ENCODE measurements at regions not wholly inside any gene's neighbourhood (a gene's known extent, or its start where the extent isn't known, plus 50 kb on each side); places are given as distances from the start of the nearest gene placed in this dataset.
"Not testable (repeated sequence)": the region's sequence is repeated elsewhere in the genome, so short reads cannot be mapped to it uniquely, and the experiment has no call there.

GRCh38 chr7:10455936-10456335 lies 517.7 kb upstream of the PHF14 start:
- no peak for TF ChIP-seq CTCF (IDR thresholded peaks at IDR 0.05; ENCODE audit: insufficient read depth, low read length)
- H3K4me3 ChIP-seq (ENCODE audit: low read depth, low read length) = no peak overlapping the region
- no peak for DNase-seq (ENCODE audit: low read depth)

DNA sequence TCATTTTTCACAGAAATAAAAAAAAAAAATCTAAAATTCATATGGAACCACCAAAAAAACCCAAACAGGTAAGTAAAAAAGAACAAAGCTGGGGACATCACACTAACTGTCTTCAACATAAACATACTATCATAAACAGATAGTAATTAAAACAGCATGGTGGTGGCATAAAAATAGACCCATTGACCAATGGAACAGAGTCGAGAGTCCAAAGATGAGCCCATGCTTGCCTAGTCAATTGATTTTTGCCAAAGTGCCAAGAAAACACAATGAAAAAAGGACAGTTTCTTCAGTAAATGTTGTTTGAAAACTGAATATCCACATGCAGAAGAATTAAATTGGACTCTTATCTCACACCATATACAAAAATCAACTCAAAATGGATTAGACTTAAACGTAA lies 513.2 kb upstream of the PHF14 start:
- TF ChIP-seq CTCF (IDR thresholded peaks at IDR 0.05; ENCODE audit: insufficient read depth, low read length) = no peak
- no peak for DNase-seq (ENCODE audit: low read depth)
- no peak overlapping the region for H3K4me3 ChIP-seq (ENCODE audit: low read depth, low read length)

DNA sequence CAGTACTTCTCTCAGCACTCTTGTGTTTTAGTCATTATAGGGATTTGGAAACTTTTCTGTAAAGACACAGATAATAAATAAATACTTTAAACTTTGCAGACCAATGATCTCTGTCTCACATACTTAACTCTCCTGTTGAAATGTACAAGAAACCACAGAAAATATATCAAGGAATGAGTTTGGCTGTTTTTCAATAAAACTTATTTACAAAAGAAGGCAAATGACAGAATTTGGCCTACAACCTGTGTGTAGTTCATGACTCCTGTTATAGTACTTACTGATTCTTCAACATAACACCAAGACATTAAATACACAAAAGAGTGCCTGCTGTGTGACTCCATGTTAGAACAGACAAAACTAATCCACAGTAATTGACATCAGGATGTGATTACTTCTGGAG lies 510.0 kb upstream of the PHF14 start:
- H3K4me3 ChIP-seq (ENCODE audit: low read depth, low read length) = no peak overlapping the region
- TF ChIP-seq CTCF (IDR thresholded peaks at IDR 0.05; ENCODE audit: insufficient read depth, low read length) = no peak
- no peak for DNase-seq (ENCODE audit: low read depth)

DNA sequence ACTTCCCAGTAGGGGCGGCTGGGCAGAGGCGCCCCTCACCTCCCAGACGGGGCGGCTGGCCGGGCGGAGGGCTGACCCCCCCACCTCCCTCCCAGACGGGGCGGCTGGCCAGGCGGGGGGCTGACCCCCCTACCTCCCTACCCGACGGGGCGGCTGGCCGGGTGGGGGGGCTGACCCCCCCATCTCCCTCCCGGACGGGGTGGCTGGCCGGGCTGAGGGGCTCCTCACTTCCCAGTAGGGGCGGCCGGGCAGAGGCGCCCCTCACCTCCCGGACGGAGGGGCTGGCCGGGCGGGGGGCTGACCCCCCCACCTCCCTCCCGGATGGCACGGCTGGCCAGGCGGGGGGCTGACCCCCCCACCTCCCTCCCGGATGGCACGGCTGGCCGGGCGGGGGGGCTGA lies 508.1 kb upstream of the PHF14 start:
- DNase-seq (ENCODE audit: low read depth); H3K4me3 ChIP-seq (ENCODE audit: low read depth, low read length): not testable (repeated sequence)

DNA sequence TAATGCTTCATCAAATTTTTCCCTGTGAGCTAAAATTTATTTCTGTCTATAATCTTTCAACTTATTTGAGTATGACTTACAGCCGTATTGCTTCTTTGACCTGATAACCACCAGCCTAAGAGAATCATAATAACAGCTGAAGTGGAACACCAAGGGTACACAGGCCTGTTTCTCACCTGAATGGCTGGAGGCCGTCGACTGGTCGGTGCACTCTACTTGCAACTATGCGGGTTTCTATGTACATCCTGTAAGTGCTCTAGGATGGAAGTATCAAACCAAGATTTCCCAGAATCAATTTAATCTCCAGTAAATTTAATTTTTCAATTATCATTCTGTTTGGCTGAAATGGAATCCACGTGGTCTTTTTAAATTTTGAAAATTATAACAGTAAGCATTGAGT lies 504.8 kb upstream of the PHF14 start:
- TF ChIP-seq CTCF (IDR thresholded peaks at IDR 0.05; ENCODE audit: insufficient read depth, low read length) = no peak
- no peak overlapping the region for H3K4me3 ChIP-seq (ENCODE audit: low read depth, low read length)
- no peak for DNase-seq (ENCODE audit: low read depth)

GRCh38 chr7:10469476-10469875 lies 504.2 kb upstream of the PHF14 start:
- H3K4me3 ChIP-seq (ENCODE audit: low read depth, low read length) = no peak overlapping the region
- DNase-seq (ENCODE audit: low read depth) = no peak
- TF ChIP-seq CTCF (IDR thresholded peaks at IDR 0.05; ENCODE audit: insufficient read depth, low read length) = no peak

- TF ChIP-seq CTCF (IDR thresholded peaks at IDR 0.05; ENCODE audit: insufficient read depth, low read length) = no peak
- no peak overlapping the region for H3K4me3 ChIP-seq (ENCODE audit: low read depth, low read length)
- DNase-seq (ENCODE audit: low read depth) = no peak
Measured at GRCh38 chr7:10471280-10472058, 502.2 kb upstream of the PHF14 start.
